ENCODE measurements at regions not wholly inside any gene's neighbourhood (a gene's known extent, or its start where the extent isn't known, plus 50 kb on each side); places are given as distances from the start of the nearest gene placed in this dataset.

GRCh38 chr6:163948250-163948649 lies 533.7 kb downstream of the QKI start:
- H3K14ac ChIP-seq (ENCODE audit: insufficient read depth, low read length) = no peak overlapping the region
- no peak overlapping the region for H2BK12ac ChIP-seq (ENCODE audit: insufficient read length, low read depth, low read length)
- H3T11ph ChIP-seq (ENCODE audit: low read length) = no peak overlapping the region
- no peak overlapping the region for H4K5ac ChIP-seq (ENCODE audit: insufficient read length, low read depth, low read length)
- H4K8ac ChIP-seq (replicated peaks; ENCODE audit: insufficient read length, low read depth, low read length) = no peak overlapping the region
- H3K4me2 ChIP-seq (ENCODE audit: insufficient read depth, insufficient read length, low read length) = no peak overlapping the region
- H3K27ac ChIP-seq (ENCODE audit: insufficient read length, low read depth, low read length) = no peak overlapping the region
- H3K4me3 Mint-ChIP-seq = no peak overlapping the region
- H2BK20ac ChIP-seq (ENCODE audit: low read depth, low read length, poor library complexity, severe bottlenecking) = no peak overlapping the region
- no peak overlapping the region for H2BK5ac ChIP-seq (ENCODE audit: insufficient read length, low read length)
- H2AFZ ChIP-seq (ENCODE audit: low read length) = no peak overlapping the region
- no peaks in the 10 kb centered on the region for H3K27me3 Mint-ChIP-seq (ENCODE audit: low read depth)
- H3K18ac ChIP-seq (ENCODE audit: insufficient read length, low read depth, low read length) = no peak overlapping the region
- no peaks in the 10 kb centered on the region for H3K9me3 ChIP-seq (ENCODE audit: control insufficient read depth, low read depth, low read length)
- no peak overlapping the region for H3K56ac ChIP-seq (ENCODE audit: insufficient read length, low read depth, low read length)
- no peak for TF ChIP-seq CTCF (conservative IDR thresholded peaks at IDR 0.05)
- no peaks in the 10 kb centered on the region for H4K20me1 ChIP-seq (ENCODE audit: control insufficient read depth, insufficient read depth, insufficient read length)
- 0 out of 7 replicates have a peak overlapping the region, but pooled peaks of 1 of the 3 experiments have one; percentile 39 for H3K27ac Mint-ChIP-seq
- no peak overlapping the region for H2BK120ac ChIP-seq (ENCODE audit: low read depth, low read length, poor library complexity, severe bottlenecking)
- no peaks in the 10 kb centered on the region for H3K27me3 ChIP-seq (ENCODE audit: insufficient read depth, low read length)
- 0 out of 5 replicates have a peak, but pooled peaks cover 0 to 2% of the 10 kb centered on the region in 2 experiments for H3K9me3 Mint-ChIP-seq
- H3K4me1 Mint-ChIP-seq = peaks cover 51 to 59% of the 10 kb centered on the region in 2 experiments
- H3K36me3 Mint-ChIP-seq (ENCODE audit: insufficient read depth in 1 of 3, low read depth in 3 of 3) = no peaks in the 10 kb centered on the region; a peak in 1 of 7 replicates
- no peak overlapping the region for H3K23ac ChIP-seq (ENCODE audit: insufficient read length, low read depth, low read length)
- no peak overlapping the region for H3K9ac ChIP-seq (ENCODE audit: extremely low read depth, insufficient read length, low read length)
- no peak for DNase-seq
- H3K23me2 ChIP-seq (ENCODE audit: insufficient read length, low read depth, low read length, poor library complexity, severe bottlenecking) = peaks cover 4% of the 10 kb centered on the region
- H4K91ac ChIP-seq (ENCODE audit: insufficient read length, low read depth, low read length) = no peak overlapping the region
- H3K4ac ChIP-seq (ENCODE audit: low read depth, low read length) = no peak overlapping the region
- H3K79me1 ChIP-seq (ENCODE audit: insufficient read depth, low read depth, low read length, poor library complexity, severe bottlenecking) = no peaks in the 10 kb centered on the region
- H3K79me2 ChIP-seq (ENCODE audit: insufficient read depth, low read length) = no peaks in the 10 kb centered on the region
- no CpG with 5 or more reads among the region's 5 CpGs for WGBS (ENCODE audit: extremely low coverage, insufficient read length, low lambda C conversion rate)
- no peak overlapping the region for H2AK5ac ChIP-seq (ENCODE audit: insufficient read length, low read length)
- H2BK15ac ChIP-seq (ENCODE audit: low read depth, low read length) = no peak overlapping the region
- peaks cover 2% of the 10 kb centered on the region; the same call in 1 of the 2 replicates for H3K4me1 ChIP-seq (ENCODE audit: insufficient read depth, low read length)

Data from H9 (cell line).